Breast epithelium (tissue), 3 donors: ENCODE measurements at regions not wholly inside any gene's neighbourhood (a gene's known extent, or its start where the extent isn't known, plus 50 kb on each side); places are given as distances from the start of the nearest gene placed in this dataset.

Source experiments
- CTCF ChIP-seq, 3 donors: fragments of 450-650 bp; IDR thresholded peaks; one replicate each; pipeline ENCODE4 v1.5.1; 2016 to 2017; ENCODE audit warnings: antibody characterized with exemption in 3 of 3, mild to moderate bottlenecking in 3 of 3, moderate library complexity in 3 of 3
- POLR2A ChIP-seq: fragments of 450-650 bp; IDR thresholded peaks from one replicate; pipeline ENCODE4 v1.6.1; 2016; ENCODE audit warnings: antibody characterized with exemption, mild to moderate bottlenecking, moderate library complexity
- POLR2AphosphoS5 ChIP-seq, 3 donors: sonication (generic); formaldehyde crosslinking; IDR thresholded peaks; one replicate each; pipeline ENCODE4 v1.6.1; 2017; ENCODE audit warnings: antibody characterized with exemption in 3 of 3

- TF ChIP-seq CTCF (IDR thresholded peaks at IDR 0.05) (no peak), POLR2A (no peak), POLR2AphosphoS5 (IDR thresholded peaks at IDR 0.05) (no peak)
Observed at GRCh38 chr5:51072937-51073336, 310.3 kb upstream of the ISL1 start.
